ENCODE measurements at regions not wholly inside any gene's neighbourhood (a gene's known extent, or its start where the extent isn't known, plus 50 kb on each side); places are given as distances from the start of the nearest gene placed in this dataset.

- DNase-seq (ENCODE audit: low spot score) (no peak), ATAC-seq (no peak)
- Mint-ChIP-seq H3K36me3 (ENCODE audit: low read depth) (no peaks in the 10 kb centered on the region), H3K9me3 (no peaks in the 10 kb centered on the region), H3K4me3 (no peak overlapping the region), H3K4me1 (no peaks in the 10 kb centered on the region), H3K27me3 (ENCODE audit: insufficient read depth, low read depth, poor library complexity) (no peaks in the 10 kb centered on the region), H3K27ac (no peak overlapping the region)
- no peak overlapping the region for H3K4me3 ChIP-seq
- no peaks in the 10 kb centered on the region for H3K79me2 ChIP-seq (replicated peaks; ENCODE audit: insufficient read depth)
- no peaks in the 10 kb centered on the region for H3K27me3 ChIP-seq (ENCODE audit: insufficient read depth)
- no peaks in the 10 kb centered on the region for H4K20me1 ChIP-seq (replicated peaks; ENCODE audit: insufficient read depth)
- H3K4me2 ChIP-seq, result no peak overlapping the region
- H3K4me1 ChIP-seq (ENCODE audit: insufficient read depth), result no peaks in the 10 kb centered on the region
- H3K9me2 ChIP-seq (ENCODE audit: insufficient read depth), result no peaks in the 10 kb centered on the region
- no peak overlapping the region for H2AFZ ChIP-seq
- TF ChIP-seq REST (IDR thresholded peaks at IDR 0.05; ENCODE audit: unreplicated experiment) (no peak), ZNF331 (CRISPR knock-in tag; IDR thresholded peaks at IDR 0.05; ENCODE audit: low read depth) (no peak), ETS1 (IDR thresholded peaks at IDR 0.05) (no peak), EZH2phosphoT487 (IDR thresholded peaks at IDR 0.05; ENCODE audit: unreplicated experiment) (no peak), JUNB (IDR thresholded peaks at IDR 0.05; ENCODE audit: unreplicated experiment) (no peak), POLR2AphosphoS5 (IDR thresholded peaks at IDR 0.05; ENCODE audit: low read depth) (no peak), ZNF114 (CRISPR knock-in tag; IDR thresholded peaks at IDR 0.05) (no peak), EZH2 (IDR thresholded peaks at IDR 0.05; ENCODE audit: low read depth, unreplicated experiment) (no peak), CREB1 (CRISPR knock-in tag; IDR thresholded peaks at IDR 0.05; ENCODE audit: low read depth) (no peak), ZNF462 (CRISPR knock-in tag; IDR thresholded peaks at IDR 0.05) (no peak), CTCF (conservative IDR thresholded peaks at IDR 0.05; ENCODE audit: low read depth in 2 of 2) (no peak), STAT1 (IDR thresholded peaks at IDR 0.05; ENCODE audit: unreplicated experiment) (no peak), NANOG (IDR thresholded peaks at IDR 0.05; ENCODE audit: borderline replicate concordance) (no peak)
- no peaks in the 10 kb centered on the region for H3F3A ChIP-seq (replicated peaks; ENCODE audit: low read depth)
- no peaks in the 10 kb centered on the region for H3K36me3 ChIP-seq (ENCODE audit: insufficient read depth)
- no peak overlapping the region for H3K27ac ChIP-seq (ENCODE audit: low read depth)
These were observed 144.8 kb downstream of the FAM124B start for GRCh38 chr2:224257156-224257555.
